ENCODE measurements at regions not wholly inside any gene's neighbourhood (a gene's known extent, or its start where the extent isn't known, plus 50 kb on each side); places are given as distances from the start of the nearest gene placed in this dataset.

DNA sequence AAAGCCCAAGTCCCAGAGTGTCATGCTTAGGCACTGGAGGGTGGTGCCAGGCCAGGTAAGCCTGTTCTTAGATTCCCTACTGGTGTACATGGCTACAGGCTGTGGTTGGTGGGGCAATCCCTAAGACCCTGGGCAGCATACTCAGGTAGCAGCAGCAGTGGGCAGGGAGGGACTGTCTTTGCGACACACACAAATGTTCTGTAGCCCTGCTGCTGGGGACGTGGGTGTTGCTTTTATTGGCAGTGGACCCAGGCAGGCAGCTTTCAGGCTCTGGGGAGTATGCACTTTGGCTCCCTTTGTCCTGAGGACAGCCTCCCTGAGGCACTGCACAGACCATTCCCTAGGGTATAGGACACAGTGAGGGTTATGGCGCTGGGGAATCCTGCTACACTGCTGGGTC is 137.1 kb upstream of the ADAMTS19 start:
- Mint-ChIP-seq H3K4me1 (ENCODE audit: low read depth, unreplicated experiment) (no peaks in the 10 kb centered on the region), H3K4me3 (ENCODE audit: low read depth, unreplicated experiment) (no peak overlapping the region), H3K36me3 (ENCODE audit: insufficient read depth, unreplicated experiment) (no peaks in the 10 kb centered on the region), H3K9me3 (ENCODE audit: low read depth, unreplicated experiment) (peaks cover 8% of the 10 kb centered on the region), H3K27ac (ENCODE audit: unreplicated experiment) (no peak overlapping the region), H3K27me3 (ENCODE audit: unreplicated experiment) (no peaks in the 10 kb centered on the region)
- DNase-seq, result no peak
- BruUV-seq (replicated peaks), result no TSS peak
- TF ChIP-seq, protein P1, sequence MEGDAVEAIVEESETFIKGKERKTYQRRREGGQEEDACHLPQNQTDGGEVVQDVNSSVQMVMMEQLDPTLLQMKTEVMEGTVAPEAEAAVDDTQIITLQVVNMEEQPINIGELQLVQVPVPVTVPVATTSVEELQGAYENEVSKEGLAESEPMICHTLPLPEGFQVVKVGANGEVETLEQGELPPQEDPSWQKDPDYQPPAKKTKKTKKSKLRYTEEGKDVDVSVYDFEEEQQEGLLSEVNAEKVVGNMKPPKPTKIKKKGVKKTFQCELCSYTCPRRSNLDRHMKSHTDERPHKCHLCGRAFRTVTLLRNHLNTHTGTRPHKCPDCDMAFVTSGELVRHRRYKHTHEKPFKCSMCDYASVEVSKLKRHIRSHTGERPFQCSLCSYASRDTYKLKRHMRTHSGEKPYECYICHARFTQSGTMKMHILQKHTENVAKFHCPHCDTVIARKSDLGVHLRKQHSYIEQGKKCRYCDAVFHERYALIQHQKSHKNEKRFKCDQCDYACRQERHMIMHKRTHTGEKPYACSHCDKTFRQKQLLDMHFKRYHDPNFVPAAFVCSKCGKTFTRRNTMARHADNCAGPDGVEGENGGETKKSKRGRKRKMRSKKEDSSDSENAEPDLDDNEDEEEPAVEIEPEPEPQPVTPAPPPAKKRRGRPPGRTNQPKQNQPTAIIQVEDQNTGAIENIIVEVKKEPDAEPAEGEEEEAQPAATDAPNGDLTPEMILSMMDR (IDR thresholded peaks at IDR 0.05; ENCODE audit: unreplicated experiment), result no peak
- CTCF ChIA-PET, result no interaction called here
- intact Hi-C loops (cut with micrococcal nuclease; ENCODE audit: unreplicated experiment), result no loop called here

DNA sequence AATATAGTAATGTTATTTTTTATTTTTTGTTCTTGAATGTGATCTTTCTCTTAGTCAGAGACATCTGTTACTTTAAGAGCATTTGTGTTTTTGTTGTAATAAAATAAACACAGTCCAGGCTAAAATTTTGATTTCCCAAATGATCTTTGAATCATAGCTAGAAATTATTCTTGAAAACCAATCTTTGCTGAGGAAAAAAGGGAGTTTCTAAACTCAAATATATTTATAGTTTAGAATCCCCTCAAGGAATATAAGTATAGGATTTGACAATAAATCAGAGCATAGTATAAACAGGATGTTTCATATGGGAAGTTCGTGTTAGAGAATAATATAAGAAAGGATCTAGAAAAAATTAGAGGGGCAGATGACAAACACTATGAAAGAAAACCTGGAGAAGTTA is 118.8 kb upstream of the ADAMTS19 start:
- no peak for DNase-seq
- BruUV-seq (replicated peaks), result no TSS peak
- H3K27ac Mint-ChIP-seq (ENCODE audit: unreplicated experiment), result no peak overlapping the region
- TF ChIP-seq, protein P1 (IDR thresholded peaks at IDR 0.05; ENCODE audit: unreplicated experiment), result no peak
- no peaks in the 10 kb centered on the region for H3K9me3 Mint-ChIP-seq (ENCODE audit: low read depth, unreplicated experiment)
- no peak overlapping the region for H3K4me3 Mint-ChIP-seq (ENCODE audit: low read depth, unreplicated experiment)
- intact Hi-C loops (cut with micrococcal nuclease; ENCODE audit: unreplicated experiment), result no loop called here
- H3K27me3 Mint-ChIP-seq (ENCODE audit: unreplicated experiment), result no peaks in the 10 kb centered on the region
- CTCF ChIA-PET, result no interaction called here
- H3K4me1 Mint-ChIP-seq (ENCODE audit: low read depth, unreplicated experiment), result no peaks in the 10 kb centered on the region
- no peaks in the 10 kb centered on the region for H3K36me3 Mint-ChIP-seq (ENCODE audit: insufficient read depth, unreplicated experiment)

DNA sequence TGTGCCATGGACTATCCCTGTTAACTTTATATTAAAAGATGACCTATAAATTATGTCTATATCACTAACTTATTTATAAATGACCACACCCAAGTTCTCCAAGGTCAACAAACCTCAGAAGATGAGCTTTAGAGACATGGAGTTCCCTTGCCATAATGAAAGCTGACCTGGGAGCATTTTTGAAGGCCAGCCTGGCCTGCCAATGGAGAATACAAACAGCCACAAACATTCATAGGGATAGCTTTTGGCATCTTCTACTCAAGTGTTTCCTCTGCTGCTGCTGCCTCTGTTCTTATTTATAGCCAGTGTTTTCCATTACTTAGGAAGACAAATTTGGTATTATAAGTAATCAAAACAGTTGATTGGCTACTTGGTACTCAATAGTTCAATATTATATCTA is 117.3 kb upstream of the ADAMTS19 start:
- TF ChIP-seq, protein P1 (IDR thresholded peaks at IDR 0.05; ENCODE audit: unreplicated experiment), result no peak

DNA sequence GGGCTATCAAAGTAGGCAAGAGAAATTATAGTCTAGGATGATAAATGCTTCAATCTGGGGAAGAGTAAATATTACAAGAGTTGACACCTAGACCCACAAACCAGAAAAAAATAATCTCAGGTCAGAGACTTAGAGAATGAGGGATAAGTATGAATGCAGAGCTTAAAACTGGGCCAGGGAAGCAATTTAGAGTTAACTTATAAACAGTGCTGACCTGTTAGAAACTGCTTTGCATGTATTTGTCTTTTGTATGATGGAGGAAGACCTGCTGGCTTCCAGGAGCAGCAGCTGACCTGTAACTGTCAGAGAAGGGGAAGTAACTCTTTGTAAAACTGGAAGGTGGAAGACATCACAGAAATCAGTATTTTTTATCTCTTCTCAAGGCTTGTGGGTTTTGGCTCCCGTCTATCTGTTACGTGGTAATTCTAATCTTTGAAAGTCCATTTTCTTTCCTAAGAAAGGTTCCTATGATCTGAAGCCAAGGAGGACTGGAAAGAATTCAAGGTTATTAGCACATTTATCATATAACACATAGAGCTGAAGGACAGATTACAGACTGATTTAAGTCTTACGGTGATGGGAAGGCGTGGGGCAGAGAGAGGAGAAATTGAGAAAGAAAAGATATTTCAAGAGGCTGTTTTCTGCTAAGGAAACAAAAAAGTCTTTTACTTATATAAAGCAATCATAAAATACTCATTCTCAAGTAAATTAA is 114.7 kb upstream of the ADAMTS19 start:
- Mint-ChIP-seq H3K27me3 (ENCODE audit: unreplicated experiment) (no peaks in the 10 kb centered on the region), H3K9me3 (ENCODE audit: low read depth, unreplicated experiment) (peaks cover 3% of the 10 kb centered on the region), H3K4me1 (ENCODE audit: low read depth, unreplicated experiment) (no peaks in the 10 kb centered on the region), H3K36me3 (ENCODE audit: insufficient read depth, unreplicated experiment) (no peaks in the 10 kb centered on the region), H3K4me3 (ENCODE audit: low read depth, unreplicated experiment) (no peak overlapping the region), H3K27ac (ENCODE audit: unreplicated experiment) (no peak overlapping the region)
- BruUV-seq (replicated peaks), result no TSS peak
- intact Hi-C loops (cut with micrococcal nuclease; ENCODE audit: unreplicated experiment), result no loop called here
- TF ChIP-seq, protein P1 (IDR thresholded peaks at IDR 0.05; ENCODE audit: unreplicated experiment), result no peak
- no peak for DNase-seq
- CTCF ChIA-PET, result no interaction called here

More for the DNA sequence above, 117.3 kb upstream of the ADAMTS19 start:
- Mint-ChIP-seq H3K4me1 (ENCODE audit: low read depth, unreplicated experiment) (no peaks in the 10 kb centered on the region), H3K27me3 (ENCODE audit: unreplicated experiment) (no peaks in the 10 kb centered on the region), H3K27ac (ENCODE audit: unreplicated experiment) (no peak overlapping the region), H3K4me3 (ENCODE audit: low read depth, unreplicated experiment) (no peak overlapping the region), H3K9me3 (ENCODE audit: low read depth, unreplicated experiment) (no peaks in the 10 kb centered on the region), H3K36me3 (ENCODE audit: insufficient read depth, unreplicated experiment) (no peaks in the 10 kb centered on the region)
- DNase-seq, result no peak
- no TSS peak for BruUV-seq (replicated peaks)
- CTCF ChIA-PET, result no interaction called here
- intact Hi-C loops (cut with micrococcal nuclease; ENCODE audit: unreplicated experiment), result no loop called here
